AG10803 (cell line): ENCODE measurements at regions not wholly inside any gene's neighbourhood (a gene's known extent, or its start where the extent isn't known, plus 50 kb on each side); places are given as distances from the start of the nearest gene placed in this dataset.
"Not testable (repeated sequence)": the region's sequence is repeated elsewhere in the genome, so short reads cannot be mapped to it uniquely, and the experiment has no call there.

Source experiments
- DNase-seq: peaks from one replicate; pipeline ENCODE4 v3.0.0; 2010; ENCODE audit warnings: low read depth
- H3K4me3 ChIP-seq: 2 replicates; pipeline ENCODE4 v1.5.1; 2011; ENCODE audit warnings: mild to moderate bottlenecking, low read length, control low read depth
- CTCF ChIP-seq: conservative IDR thresholded peaks from 2 replicates; pipeline ENCODE4 v1.5.1; 2011; ENCODE audit warnings: mild to moderate bottlenecking, low read length, control low read depth, inconsistent platforms

- TF ChIP-seq CTCF = no peak
- H3K4me3 ChIP-seq = no peak overlapping the region
- no peak for DNase-seq
Observed at GRCh38 chr3:89740881-89741177, 633.4 kb downstream of the EPHA3 start.

DNA sequence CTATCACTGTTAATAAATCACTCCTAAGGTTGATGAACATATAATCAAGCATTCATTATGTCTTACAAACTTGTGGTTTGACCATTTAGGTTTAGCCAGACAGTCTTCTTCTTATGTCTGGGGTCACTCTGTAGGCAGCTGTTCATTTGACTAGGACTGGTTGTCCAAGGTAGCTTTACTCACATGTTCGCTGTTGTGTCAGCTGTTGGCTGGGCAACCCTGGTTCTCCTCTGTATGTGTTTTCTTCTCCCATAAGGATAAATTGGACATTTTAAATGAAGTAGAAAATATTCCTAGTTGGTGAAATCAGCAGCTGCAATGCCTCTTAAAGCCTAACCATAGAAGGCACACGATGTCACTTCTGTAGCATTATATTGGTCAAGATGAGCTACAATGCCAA lies 635.1 kb downstream of the EPHA3 start:
- no peak for TF ChIP-seq CTCF
- DNase-seq = no peak
- H3K4me3 ChIP-seq = no peak overlapping the region

DNA sequence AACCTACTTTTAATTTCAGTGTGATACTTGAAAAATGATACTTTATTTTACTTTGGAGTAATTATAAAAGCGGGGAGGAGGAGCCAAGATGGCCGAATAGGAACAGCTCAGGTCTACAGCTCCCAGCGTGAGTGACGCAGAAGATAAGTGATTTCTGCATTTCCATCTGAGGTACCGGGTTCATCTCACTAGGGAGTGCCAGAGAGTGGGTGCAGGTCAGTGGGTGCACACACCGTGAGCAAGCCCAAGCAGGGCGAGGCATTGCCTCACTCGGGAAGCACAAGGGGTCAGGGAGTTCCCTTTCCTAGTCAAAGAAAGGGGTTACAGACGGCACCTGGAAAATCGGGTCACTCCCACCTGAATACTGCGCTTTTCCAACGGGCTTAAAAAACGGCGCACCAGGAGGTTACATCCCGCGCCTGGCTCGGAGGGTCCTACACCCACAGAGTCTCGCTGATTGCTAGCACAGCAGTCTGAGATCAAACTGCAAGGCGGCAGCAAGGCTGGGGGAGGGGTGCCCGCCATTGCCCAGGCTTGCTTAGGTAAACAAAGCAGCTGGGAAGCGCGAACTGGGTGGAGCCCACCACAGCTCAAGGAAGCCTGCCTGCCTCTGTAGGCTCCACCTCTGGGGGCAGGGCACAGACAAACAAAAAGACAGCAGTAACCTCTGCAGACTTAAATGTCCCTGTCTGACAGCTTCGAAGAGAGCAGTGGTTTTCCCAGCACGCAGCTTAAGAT lies 640.3 kb downstream of the EPHA3 start:
- not testable (repeated sequence) for DNase-seq

DNA sequence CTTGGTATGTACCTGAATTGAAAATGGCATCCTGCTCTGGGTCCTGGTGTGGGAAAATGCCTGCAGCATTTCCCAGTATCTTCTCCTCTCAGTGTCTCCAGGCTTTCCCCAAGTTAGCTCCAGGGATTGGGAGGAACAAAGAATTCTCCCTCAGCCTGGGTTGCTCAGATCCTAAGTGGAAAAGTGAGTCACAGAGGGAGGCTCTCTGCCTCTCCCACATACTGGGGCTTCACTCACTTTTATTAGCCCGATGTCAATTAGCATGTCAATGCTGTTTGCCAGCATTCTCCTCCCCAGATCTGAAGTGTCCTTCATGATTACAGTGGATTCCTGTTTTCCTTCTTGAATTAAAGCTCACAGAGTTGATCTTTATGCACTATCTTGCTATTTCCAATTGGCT lies 655.0 kb downstream of the EPHA3 start:
- no peak overlapping the region for H3K4me3 ChIP-seq
- no peak for TF ChIP-seq CTCF
- DNase-seq = no peak

More for the DNA sequence above, 640.3 kb downstream of the EPHA3 start:
- not testable (repeated sequence) for H3K4me3 ChIP-seq

- DNase-seq = no peak
- no peak for TF ChIP-seq CTCF
- no peak overlapping the region for H3K4me3 ChIP-seq
Observed at GRCh38 chr3:89783341-89783927, 676.0 kb downstream of the EPHA3 start.

DNA sequence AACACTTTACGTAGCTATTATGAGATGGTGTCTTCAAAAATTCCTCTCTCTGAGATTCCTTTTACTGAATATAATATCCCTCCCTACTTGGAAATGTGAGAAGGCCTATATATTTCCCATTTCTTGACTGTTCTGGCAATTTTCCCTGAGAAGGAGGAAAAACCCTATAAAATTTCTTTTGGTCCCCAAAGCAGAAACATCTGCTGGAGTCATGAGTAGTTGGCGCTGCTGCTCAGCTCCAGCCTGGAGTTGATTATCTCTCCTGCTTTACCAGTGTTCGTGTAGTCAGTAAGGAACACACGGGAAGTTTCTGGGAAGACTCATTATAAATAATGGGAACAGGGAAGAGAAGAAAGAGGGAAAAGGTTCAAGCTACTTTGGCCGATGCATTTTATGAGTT lies 680.1 kb downstream of the EPHA3 start:
- H3K4me3 ChIP-seq = no peak overlapping the region
- TF ChIP-seq CTCF = no peak

GRCh38 chr3:89787979-89788378 lies 680.6 kb downstream of the EPHA3 start:
- no peak overlapping the region for H3K4me3 ChIP-seq
- no peak for TF ChIP-seq CTCF
- no peak for DNase-seq

More for the DNA sequence above, 680.1 kb downstream of the EPHA3 start:
- DNase-seq = no peak
